A172 (cell line): ENCODE measurements at regions not wholly inside any gene's neighbourhood (a gene's known extent, or its start where the extent isn't known, plus 50 kb on each side); places are given as distances from the start of the nearest gene placed in this dataset.
"Not testable (repeated sequence)": the region's sequence is repeated elsewhere in the genome, so short reads cannot be mapped to it uniquely, and the experiment has no call there.

Experiments
- DNase-seq: peaks from one replicate; pipeline ENCODE4 v3.0.0-alpha.2; 2015; ENCODE audit warnings: low spot score

DNA sequence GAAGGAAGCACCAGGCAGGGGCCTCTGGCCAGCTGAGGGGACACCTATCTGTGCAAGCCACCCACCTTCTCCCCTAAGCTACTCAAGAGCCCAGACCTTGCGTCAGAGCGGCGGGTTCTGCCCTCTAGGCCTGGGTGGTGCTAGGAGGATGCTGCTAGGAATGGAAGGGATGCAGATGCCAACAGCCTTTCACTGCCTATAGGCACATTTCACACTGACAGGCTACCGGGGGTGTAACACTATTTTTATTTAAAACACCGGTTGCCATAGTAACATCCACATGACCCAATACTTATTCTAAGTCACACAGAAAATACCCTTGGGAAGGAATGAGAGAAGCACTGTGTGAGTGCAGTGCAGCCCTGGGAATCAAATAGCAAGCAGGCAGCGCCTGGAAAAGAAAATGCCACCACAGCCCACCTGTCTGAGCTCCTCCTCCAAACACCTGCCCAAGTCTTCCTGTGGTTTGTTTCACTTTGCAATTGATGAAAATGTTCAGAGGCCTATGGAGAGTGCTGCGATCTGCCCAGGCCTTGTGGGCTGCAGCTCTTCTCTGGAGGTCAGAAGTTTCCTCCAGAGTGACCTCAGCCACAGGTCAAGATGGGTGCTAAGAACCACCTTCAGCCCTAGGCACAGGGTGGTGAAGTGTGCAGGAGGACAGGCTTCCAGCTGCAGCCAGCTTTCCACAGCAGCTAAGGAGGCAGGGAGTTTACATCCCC, 113.5 kb upstream of the TOPAZ1 start:
- DNase-seq: no peak

DNA sequence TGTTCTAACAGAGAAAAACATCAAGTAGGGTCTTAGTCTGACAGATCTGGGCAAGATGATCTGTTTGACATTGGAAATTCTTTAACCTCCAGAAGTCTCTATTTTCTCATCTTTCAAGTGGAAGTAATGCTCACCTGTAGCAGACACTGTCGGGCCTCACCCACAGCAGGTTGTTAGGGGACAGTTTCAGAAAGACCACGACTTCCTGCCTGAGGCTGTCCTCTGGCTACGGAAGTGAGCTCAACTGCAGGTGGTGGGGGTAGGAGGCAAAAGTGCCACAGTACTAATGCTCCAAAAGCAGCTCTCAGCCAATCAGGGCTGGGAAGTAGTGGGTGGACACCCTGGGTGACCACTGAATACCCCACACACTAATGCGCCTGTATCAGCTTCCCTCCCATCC, 111.4 kb upstream of the TOPAZ1 start:
- no peak for DNase-seq

DNA sequence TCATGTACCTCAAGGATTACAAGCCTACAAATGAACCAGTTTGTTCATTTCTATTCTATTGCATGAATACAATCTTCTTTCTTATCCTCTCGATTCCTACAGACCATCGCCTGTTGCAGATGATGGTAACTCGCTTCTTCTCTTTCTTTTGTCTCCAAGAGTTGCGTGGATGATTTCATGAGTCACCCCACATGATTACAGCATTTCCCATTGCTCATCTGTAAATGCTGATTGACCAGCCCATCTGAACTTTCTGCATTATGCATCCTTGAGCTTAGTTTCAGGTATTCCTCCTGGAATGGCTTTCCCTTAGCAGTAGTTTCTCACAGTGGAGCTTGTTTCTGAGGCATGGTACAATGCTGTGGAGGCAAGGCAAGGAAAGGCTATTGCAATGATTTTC, 109.6 kb upstream of the TOPAZ1 start:
- DNase-seq: no peak

DNA sequence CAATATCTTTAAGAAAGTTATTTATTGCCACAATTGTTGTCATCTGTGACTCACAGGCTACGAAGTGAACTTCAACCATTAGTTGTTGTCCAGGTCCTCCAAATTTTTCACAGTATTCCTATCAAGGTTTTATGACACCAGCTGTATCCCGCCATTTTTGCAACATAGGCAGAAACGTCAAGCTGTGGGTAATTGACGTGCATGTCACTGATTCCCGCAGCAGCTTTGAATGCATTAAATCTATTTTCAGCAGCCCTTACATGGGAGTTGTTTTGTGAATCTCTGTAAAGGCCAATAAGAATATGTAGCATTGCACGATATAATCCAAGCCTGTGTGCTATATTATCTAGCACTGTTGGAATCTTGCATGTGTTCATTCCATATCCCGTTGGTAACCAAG, 109.1 kb upstream of the TOPAZ1 start:
- no peak for DNase-seq

DNA sequence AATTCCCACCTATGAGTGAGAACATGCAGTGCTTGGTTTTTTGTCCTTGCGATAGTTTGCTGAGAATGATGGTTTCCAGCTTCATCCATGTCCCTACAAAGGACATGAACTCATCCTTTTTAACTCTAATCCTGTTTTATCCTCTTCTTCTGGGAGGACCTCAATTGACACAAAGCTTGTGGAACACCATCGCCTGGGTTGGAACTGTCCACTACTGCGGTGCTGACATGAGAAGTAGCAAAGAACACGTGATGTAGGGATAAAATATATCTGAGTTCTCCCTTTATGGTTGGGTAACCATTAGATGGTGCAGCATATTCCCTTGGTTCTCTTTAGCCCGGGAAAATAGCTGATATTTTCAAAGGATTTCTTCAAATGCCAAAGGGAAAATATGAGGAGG, 105.3 kb upstream of the TOPAZ1 start:
- peak; percentile 9 for DNase-seq

DNA sequence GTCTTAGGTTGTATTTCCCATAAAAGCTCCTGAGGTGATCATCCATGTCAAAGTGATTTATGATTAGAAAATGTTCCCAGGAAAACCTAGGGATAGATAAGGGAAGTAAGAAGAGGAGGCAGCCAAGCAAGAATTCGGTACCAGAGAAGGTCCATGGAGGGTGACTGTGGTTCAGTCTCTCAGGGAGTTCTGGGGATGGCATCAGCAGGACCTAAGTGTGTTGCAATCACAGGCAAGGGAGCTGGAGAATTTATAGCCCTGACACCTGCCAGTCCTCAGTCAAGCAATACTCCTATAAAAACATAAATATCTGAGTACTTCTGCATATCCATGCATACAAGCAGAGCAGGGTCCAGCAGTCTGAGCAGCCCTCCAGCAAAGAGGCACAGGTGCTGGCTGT, 95.6 kb upstream of the TOPAZ1 start:
- DNase-seq: no peak

DNA sequence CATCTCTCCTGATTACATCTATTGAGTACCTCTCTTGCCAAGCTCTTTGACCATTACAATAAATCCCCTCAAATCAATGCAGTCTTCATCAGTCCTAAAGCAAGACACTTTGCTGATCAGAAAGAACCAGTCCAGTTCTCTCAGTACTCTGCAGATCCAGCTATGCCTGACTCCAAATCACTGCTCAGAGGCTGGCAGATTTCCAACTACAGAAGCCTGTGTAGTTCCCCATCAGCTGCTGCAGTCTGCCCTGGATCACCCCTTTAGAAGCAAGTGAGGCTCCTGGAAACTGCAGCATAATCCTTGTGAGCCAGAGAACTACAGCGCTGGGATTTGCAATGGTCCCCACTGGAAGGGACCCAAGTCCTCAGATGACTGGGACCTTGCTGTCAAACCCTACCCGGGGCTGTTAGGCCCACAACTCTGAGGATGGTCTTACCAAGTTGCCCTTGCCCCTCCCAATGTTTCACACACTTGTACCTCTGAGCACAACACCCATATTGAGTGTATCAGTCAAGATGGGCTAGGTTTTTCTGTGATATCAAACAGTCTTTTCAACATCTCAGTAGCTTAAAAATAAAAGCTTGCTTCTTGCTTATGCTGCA, 81.9 kb upstream of the TOPAZ1 start:
- no peak for DNase-seq

DNA sequence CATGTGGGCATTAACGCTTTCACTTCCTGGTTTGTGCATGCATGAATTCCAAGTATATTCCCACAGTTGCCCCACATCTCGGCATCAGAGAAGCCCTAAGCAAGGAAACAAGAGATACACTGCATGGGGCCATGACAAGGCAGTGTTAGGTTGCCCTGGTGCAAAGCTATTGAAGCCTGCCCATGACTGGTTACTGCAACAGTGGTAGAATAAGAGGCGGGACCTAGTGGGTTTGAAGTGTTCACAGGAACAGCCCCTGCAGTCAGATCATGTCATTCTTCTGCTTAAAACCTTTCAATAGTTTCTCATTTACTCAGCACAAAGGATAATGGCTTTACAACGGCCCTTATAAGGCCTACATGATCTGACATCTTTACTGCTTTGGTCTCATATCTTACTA, 80.9 kb upstream of the TOPAZ1 start:
- DNase-seq: no peak

DNA sequence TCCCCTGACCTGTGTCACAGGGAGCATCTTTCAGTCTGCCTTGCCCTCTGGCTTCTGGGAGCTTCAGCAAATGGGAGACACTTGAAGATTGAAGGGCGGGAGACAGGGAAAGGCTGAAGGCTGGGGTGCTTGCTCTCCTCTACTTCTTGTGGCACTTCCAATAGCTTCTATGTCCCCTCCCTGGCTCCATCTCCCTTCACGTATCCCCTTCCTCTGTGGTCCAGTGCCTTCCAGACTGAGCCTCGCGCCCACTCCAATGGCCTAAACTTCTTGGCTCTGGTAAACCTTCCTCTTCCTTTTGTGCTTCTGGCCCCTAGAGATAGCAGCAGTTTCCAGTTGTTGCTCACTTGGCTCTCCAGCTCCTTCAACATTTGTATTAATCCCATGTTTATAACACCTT, 69.8 kb upstream of the TOPAZ1 start:
- DNase-seq: no peak

DNA sequence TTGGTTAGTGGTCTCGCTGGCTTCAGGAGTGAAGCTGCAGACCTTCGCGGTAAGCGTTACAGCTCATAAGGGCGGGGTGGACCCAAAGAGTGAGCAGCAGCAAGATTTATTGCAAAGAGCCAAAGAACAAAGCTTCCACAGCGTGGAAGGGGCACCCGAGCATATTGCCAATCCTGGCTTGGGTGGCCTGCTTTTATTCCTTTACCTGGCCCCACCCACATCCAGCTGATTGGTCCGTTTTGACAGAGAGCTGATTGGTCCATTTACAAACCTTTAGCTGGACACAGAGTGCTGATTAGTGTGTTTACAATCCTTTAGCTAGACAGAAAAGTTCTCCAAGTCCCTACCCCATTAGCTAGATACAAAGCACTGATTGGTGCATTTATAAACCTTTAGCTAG, 69.0 kb upstream of the TOPAZ1 start:
- not testable (repeated sequence) for DNase-seq

DNA sequence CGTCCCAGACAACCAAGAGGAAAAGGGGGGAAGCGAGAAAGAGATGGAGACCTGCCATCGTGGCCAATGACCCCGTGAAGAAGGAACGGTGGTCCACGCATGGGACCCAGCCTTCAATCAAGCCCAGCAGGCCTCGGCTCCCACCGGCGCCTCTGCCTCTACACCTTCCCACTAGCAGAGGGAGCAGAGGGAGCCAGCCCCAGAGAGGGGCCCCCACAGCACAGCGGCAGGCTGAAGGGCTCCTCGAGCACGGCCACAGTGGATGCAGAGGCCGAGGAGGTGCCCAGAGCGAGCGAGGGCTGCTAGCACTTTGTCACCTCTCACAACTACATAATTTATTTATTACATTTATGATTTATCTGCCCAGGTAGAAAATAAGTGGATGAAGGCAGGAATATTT, 68.4 kb upstream of the TOPAZ1 start:
- no peak for DNase-seq

DNA sequence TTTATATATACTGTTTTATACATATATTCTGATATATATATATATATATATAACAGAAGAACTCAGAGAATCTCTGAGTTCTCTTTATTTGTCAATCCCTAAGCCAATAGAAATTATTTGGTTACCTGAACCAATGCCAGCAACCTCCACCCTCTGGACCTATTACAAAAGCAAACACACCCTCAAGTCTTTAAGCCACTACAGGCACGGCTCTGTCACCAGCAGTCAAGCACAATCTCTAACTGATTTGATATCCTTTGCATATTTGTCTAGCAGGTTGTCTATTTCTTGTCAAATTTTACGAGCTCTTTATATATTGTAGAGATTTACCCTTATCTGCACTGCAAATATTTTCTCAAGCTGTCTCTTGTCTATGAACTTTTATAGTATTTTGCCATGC, 66.6 kb upstream of the TOPAZ1 start:
- DNase-seq: no peak

DNA sequence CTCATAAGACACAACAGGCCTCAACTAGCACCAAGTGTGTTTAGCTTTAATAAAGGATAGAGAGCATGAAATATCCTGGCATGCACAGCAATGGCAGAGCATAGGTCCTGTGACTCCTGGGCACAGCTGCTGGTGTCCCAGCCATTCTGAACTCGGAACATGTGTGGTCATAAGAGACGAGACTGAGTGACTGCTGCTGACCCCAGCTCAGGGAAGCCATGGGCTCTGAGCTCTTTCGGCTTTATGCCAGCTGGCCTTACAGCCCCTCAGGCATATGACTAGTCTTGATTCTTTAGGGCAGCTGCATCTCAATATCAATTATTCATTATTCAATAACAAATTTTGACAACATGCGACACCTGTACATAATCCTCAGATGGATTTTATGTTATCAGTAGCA, 62.4 kb upstream of the TOPAZ1 start:
- no peak for DNase-seq

DNA sequence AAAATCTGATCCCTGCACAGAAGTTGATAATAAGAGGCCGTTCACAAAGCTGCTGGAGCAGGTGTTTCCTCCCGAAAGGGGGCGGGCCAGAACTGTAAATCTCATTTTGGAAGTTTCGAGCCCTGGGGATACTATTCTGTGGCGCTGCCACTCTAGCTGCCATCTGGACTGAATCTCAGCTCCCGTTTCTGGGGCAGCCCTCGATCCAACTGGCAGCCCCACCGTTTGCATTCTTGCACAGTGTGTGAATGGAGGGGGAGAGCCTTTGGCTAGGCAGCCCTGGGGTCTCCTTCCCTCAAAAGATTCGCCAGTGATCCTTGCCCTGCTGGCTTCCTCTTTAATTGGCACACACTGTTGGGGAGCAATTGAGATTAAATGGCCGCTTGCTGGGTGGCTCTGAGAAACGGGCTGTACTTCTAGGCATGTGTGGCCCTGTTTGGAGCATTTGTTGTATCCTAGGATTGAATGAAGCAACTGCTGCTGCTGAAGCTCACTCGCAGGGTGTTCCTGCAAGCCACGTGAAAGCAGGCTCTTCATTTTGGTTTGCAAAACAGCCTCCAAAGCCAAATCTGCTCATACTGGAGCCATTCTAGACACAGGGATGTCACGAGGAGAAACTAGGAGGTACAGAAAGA, 57.2 kb upstream of the TOPAZ1 start:
- DNase-seq: no peak

DNA sequence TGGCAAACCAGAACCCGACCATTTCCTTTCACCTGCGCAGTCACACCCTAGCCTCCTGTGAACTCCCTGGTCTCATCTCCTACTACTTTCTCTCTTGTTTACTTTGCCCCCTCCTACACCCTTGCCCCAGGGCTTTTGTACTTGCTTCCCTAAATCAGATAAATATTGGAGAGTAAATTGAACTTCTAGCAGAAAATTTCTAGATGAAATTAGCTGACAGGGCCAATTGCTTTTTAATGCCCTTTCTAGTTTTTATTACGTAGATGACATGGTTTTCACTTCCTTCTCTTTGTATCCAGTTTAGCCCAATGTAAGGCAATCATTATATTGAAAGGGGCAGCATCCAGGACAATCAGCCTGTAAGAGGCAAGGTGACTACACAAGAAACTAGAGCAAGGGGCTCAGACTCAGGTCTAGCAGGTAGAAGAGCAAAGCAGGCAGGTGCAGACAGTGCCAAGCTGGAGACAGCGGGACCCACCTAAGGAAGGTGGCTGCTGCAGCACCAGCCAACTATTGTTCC, 56.2 kb upstream of the TOPAZ1 start:
- DNase-seq: no peak

DNA sequence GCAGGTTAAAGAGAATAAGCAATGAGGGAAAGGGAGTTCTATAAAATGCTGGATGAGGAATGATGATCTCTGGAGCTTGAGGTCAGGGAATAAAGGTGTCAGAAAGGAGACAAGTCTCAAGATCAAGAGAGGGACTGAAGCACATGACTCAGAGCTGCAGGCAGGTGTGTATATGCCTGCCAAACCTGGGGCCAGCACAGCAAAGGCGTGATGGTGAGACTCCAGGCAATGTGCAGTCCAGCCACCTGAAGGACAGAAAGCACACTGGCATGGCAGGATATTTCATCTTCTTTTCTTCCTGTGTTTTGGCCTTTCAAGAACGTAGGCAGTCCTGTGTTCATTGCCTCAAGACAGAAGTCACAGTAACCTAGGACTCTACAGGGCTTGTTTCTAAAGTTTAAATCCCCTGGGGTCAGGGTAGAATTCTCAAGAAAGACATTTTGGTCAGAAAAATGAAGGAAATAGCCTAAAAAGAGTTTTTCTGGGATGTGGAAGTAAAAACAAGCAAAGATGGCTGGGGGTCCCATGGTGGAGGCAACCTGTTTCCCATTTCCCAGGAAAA, 55.5 kb upstream of the TOPAZ1 start:
- DNase-seq: no peak

DNA sequence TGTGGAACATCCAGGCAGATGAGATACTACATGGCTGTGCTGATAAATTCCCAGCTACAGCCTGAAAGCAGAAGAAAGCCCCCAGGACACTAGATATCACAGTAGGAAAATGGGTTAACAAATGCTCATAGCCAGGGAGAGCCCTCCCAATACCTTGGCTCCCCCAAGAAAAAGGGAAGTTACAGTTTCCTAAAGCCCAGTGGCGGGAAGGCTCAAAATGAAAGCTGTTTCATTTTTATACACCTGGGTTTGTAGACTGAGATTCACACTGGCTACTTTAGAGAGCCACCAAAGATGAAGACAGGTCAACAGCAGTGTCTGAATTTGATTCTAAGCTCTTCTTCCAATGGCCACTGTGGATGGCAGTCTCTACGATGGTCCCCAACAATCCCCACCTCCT, 55.0 kb upstream of the TOPAZ1 start:
- no peak for DNase-seq
